Activated CD4-positive, alpha-beta T cell treated with anti-CD3 and anti-CD28 coated beads, Interleukin-2, amount 50 U/mL, for 16 hours (primary cell): ENCODE measurements at regions not wholly inside any gene's neighbourhood (a gene's known extent, or its start where the extent isn't known, plus 50 kb on each side); places are given as distances from the start of the nearest gene placed in this dataset.

Source experiments
- DNase-seq: peaks from one replicate; pipeline ENCODE4 v3.0.0-alpha.2; 2020

DNA sequence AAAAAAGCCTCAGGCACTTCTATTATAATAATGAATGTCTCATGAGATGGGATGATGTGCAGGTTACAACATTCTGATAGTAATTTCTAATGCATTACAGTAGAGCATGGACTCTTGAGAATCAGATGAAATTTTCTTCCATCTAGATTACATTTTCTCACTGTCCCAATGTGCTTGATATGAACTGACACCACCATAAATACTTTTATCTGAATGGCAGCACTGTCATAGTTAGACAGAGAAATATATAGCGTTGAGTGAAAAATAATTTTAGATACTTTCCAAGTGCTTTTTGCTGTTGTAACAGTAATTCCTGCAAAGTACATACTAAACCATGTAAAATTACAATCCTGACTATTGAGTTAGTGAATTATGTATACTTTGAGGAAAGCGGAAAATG lies 630.1 kb downstream of the BRINP3 start:
- DNase-seq = no peak

DNA sequence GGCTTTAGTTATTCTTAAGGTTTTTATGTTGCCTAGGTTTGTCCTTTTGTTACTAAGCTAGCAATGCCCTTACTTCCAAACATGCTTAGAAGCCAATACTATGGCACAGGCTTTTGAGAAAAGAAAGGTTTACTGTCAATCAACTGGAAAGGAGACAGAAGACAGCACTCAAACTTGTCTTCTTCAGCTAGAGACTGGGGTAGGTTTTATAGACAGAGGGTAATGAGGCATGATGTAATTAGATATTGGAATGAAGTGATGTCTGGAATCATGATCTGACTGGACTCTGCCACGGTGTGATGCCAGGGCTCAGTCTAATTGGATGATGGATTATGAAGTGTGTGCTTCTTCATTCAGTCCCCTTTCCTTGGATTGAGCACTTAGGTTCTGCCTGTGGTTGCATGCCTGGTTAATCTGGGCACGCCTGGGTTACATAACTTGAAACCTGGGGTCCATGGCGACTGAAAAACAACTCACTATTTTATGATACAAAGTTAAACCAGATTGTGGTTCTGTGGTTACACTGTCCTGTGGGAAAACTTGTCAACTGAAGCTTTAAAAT lies 625.8 kb downstream of the BRINP3 start:
- no peak for DNase-seq

DNA sequence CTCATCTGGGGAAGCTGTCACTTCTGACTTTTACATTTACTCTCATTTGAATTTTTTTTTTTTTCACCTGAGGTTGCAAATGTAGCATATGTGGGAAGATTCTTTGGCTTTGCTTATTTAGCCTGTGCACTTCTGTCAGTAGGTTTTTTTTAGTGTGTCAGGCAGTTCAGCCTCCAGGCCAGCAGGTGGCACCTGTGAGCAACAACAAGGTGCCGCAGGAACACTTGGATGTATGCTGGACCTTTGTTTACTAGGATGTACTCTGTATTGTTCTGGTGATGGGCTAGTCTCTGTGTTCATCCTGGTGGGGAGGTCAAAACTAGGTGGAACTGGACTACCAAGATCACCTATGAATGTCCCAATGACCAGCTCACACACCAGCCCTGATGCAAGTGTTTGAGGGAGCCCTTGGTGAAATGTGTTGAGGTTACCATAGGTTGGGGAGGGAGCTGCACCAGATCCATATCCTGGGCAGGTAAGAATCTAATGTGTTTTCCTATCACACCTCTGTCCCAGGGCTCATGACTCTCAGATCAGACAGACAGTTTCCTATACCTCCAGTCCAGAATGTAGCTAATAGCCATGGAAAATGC lies 618.2 kb downstream of the BRINP3 start:
- DNase-seq = peak; percentile 31

- no peak for DNase-seq
These were observed 611.1 kb downstream of the BRINP3 start for GRCh38 chr1:189866606-189867005.

GRCh38 chr1:189868021-189868420 lies 609.6 kb downstream of the BRINP3 start:
- no peak for DNase-seq

DNA sequence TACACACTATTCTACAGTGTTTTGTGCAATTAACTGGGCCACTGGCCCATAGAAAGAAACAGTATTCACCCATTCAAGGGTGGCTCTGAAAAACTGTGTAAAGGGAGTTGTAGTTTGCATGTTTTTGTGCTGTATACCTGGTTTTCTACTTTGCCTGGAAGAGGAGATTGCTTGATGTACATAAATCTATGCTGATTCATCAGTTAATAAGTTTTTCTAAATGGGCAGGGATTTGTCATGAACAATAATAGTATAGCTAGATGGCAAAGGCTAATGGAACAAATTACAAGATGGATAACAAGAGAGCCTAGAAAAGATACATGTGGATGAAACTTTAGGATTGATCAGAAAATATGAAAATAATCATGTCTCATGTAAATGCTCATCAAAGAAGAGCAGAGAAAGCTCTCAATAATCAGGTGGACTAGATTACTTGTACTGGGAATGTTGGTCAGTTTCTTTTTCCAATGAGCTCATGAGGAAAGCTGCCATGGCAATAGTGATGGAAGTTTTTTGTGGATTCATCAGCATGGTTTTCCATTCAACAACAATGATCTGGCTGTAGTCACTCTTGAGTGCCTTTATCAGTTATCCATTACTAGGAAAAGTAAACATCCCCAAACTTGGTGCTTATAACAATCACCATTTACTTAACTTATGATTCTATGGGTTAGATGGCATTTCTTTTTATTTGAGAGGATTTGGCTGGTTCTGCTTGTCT lies 602.8 kb downstream of the BRINP3 start:
- no peak for DNase-seq

GRCh38 chr1:189880135-189880534 lies 597.5 kb downstream of the BRINP3 start:
- DNase-seq = no peak

GRCh38 chr1:189899686-189900425 lies 577.8 kb downstream of the BRINP3 start:
- no peak for DNase-seq

- no peak for DNase-seq
These were observed 573.2 kb downstream of the BRINP3 start for GRCh38 chr1:189904509-189904908.

GRCh38 chr1:189908113-189908512 lies 569.6 kb downstream of the BRINP3 start:
- DNase-seq = no peak

GRCh38 chr1:189921613-189922012 lies 556.1 kb downstream of the BRINP3 start:
- no peak for DNase-seq

DNA sequence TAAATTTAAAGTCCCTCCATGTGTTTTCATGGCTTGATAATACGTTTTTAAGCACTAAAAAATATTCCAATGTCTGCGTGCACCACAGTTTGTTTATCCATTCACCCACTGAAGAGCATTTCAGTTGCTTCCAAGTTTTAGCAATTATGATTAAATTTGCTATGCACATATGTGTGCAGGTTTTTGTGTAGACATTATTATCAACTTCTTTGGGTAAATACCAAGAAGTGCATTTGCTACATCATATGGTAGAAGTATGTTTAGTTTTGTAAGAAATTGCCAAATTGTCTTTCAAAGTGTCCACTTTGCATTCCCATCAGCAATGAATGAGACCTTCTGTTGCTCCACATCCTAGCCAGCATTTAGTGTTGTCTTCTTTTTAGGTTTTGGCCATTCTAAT lies 550.0 kb downstream of the BRINP3 start:
- no peak for DNase-seq

- DNase-seq = no peak
These were observed 548.1 kb downstream of the BRINP3 start for GRCh38 chr1:189929501-189930099.

- no peak for DNase-seq
These were observed 540.8 kb downstream of the BRINP3 start for GRCh38 chr1:189936861-189937260.

- no peak for DNase-seq
These were observed 537.7 kb downstream of the BRINP3 start for GRCh38 chr1:189939967-189940366.

GRCh38 chr1:189941922-189942321 lies 535.7 kb downstream of the BRINP3 start:
- DNase-seq = no peak

GRCh38 chr1:189958756-189959155 lies 518.9 kb downstream of the BRINP3 start:
- DNase-seq = no peak

DNA sequence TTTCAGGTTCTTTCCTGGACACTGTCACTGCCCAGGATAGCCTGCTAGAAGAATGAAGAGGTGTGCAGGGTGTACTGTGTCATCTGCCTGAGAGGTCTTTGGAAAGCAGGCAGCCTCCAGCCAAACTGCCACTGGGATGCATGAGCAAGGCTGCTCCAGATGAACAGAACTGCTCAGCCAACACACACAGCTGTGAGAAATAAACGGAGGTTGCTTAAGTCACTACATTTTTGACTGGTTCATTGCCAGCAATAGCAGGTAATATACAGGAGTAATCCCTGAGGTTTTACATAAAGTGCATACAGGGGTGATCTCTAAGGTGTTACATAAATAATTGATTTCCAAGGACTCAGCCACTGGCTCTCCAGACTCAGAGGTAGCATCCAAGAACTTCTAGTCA lies 516.9 kb downstream of the BRINP3 start:
- no peak for DNase-seq

DNA sequence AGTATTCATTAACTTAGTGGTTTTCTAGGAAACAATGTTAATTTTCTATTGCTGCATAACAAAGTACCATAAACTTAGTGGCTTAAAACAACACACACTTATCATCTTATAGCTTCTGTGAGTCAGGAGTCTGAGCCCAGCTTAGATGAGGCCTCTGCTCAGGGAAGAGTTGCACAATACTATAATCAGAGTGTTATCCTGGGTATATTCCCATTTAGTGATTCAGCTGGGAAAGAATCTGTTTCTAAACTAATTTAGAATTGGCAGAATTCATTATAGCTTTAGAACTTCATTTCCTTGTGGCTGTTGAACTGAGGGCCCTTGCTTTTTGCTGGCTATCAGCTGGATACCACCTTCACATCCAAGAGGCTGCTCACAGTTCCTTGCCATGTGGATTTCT lies 515.5 kb downstream of the BRINP3 start:
- DNase-seq = no peak

DNA sequence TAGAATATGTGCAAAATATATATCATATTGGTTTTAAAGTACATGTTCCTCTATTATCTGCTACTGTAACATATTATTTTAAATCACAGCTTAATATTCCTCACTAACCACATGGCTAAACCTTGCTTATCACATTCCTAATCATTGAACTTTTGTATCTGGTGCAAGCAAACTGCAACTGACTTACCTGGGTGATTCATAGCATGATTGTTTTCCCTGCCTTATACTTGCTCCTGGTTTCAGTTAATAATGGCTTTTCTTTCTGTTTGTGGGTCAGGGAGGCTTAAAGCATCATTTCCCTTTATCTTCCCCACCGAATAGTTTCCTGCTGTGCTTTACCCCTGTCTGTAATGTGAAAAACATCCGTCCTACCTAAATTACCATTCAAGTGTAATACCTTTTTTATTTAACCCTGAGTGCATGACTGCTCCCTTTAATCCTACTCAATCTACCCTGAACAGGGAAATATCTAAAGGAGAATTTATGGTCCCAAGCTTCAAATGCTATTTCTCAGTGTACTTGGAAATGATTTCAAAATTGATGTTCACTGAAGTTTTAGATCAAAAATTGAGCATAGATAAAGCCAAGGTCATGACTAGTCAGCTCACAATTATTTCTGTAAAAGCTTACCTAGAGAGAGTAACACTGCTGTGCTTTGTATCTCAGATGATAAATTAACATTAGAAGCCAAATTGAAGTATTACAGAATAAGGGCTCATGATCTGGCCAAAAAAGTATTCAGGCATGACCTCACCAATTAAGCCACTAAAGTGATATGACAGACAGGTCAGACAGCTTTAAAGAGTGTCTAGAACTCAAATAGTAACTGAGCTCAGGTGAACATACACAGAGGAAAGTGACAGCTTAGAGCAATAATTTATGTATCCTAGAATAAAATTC lies 507.1 kb downstream of the BRINP3 start:
- no peak for DNase-seq

GRCh38 chr1:189971656-189972055 lies 506.0 kb downstream of the BRINP3 start:
- no peak for DNase-seq

- DNase-seq = no peak
These were observed 500.5 kb downstream of the BRINP3 start for GRCh38 chr1:189977184-189977583.
